Liver (tissue), 8 donors: ENCODE measurements at regions not wholly inside any gene's neighbourhood (a gene's known extent, or its start where the extent isn't known, plus 50 kb on each side); places are given as distances from the start of the nearest gene placed in this dataset.

Source experiments
- DNase-seq: peaks from one replicate; pipeline ENCODE4 v3.0.0-alpha.2; 2017; ENCODE audit warnings: low spot score
- H3K27ac ChIP-seq, 2 donors: one replicate each; pipeline ENCODE4 v1.7.0; 2013; ENCODE audit warnings: inconsistent platforms in 2 of 2, low read length in 2 of 2, control low read depth in 1 of 2, low read depth in 1 of 2, mild to moderate bottlenecking in 1 of 2
- H3K27me3 ChIP-seq, 4 donors: one replicate each; pipeline versions ENCODE4 v1.6.1 to v1.7.0; 2013; ENCODE audit warnings: low read length in 3 of 4, inconsistent platforms in 1 of 4, mild to moderate bottlenecking in 1 of 4, moderate library complexity in 1 of 4; ENCODE audit not compliant: control insufficient read depth in 4 of 4, insufficient read depth in 4 of 4
- H3K36me3 ChIP-seq, 4 donors: one replicate each; pipeline versions ENCODE4 v1.6.1 to v1.7.0; 2013; ENCODE audit warnings: low read length in 3 of 4, mild to moderate bottlenecking in 3 of 4, low read depth in 1 of 4, moderate library complexity in 1 of 4; ENCODE audit not compliant: control insufficient read depth in 4 of 4, insufficient read depth in 3 of 4
- H3K4me1 ChIP-seq, 4 donors: one replicate each; pipeline versions ENCODE4 v1.6.1 to v1.7.0; 2013; ENCODE audit warnings: low read length in 3 of 4, mild to moderate bottlenecking in 3 of 4, moderate library complexity in 1 of 4; ENCODE audit not compliant: control insufficient read depth in 4 of 4, insufficient read depth in 4 of 4
- H3K4me3 ChIP-seq, 3 donors: one replicate each; pipeline versions ENCODE4 v1.6.1 to v1.7.0; 2013; ENCODE audit warnings: low read length in 3 of 3, control low read depth in 1 of 3, low read depth in 1 of 3, mild to moderate bottlenecking in 1 of 3
- H3K9ac ChIP-seq, 2 donors: one replicate each; pipeline ENCODE4 v1.7.0; 2013; ENCODE audit warnings: low read length in 2 of 2, mild to moderate bottlenecking in 2 of 2, moderate library complexity in 2 of 2, control low read depth in 1 of 2, low read depth in 1 of 2
- H3K9me3 ChIP-seq, 4 donors: one replicate each; pipeline versions ENCODE4 v1.6.1 to v1.7.0; 2013; ENCODE audit warnings: low read length in 3 of 4; ENCODE audit not compliant: control insufficient read depth in 4 of 4
- ATF3 ChIP-seq: IDR thresholded peaks from 2 replicates; pipeline ENCODE4 v1.6.1; 2016; ENCODE audit warnings: antibody characterized with exemption
- CTCF ChIP-seq: fragments of 150-350 bp; IDR thresholded peaks from 2 replicates; pipeline ENCODE4 v1.5.1; 2017; ENCODE audit warnings: improper control_type of control experiment, low read depth, low read length; ENCODE audit not compliant: missing input control
- EGR1 ChIP-seq, 2 donors: IDR thresholded peaks; 2 replicates each; pipeline ENCODE4 v1.6.1; 2016 to 2018; ENCODE audit warnings: antibody characterized with exemption in 2 of 2, low read depth in 2 of 2
- FOXA1 ChIP-seq: IDR thresholded peaks from 2 replicates; pipeline ENCODE4 v1.6.1; 2016; ENCODE audit warnings: antibody characterized with exemption
- FOXA2 ChIP-seq: IDR thresholded peaks from 2 replicates; pipeline ENCODE4 v1.6.1; 2016; ENCODE audit warnings: antibody characterized with exemption
- GABPA ChIP-seq, 2 donors: IDR thresholded peaks in 1 of 2; conservative IDR thresholded peaks in 1 of 2; 2 replicates each; pipeline ENCODE4 v1.6.1; 2016; ENCODE audit warnings: antibody characterized with exemption in 2 of 2, mild to moderate bottlenecking in 1 of 2, moderate library complexity in 1 of 2
- HNF4A ChIP-seq, 2 donors: conservative IDR thresholded peaks; 2 replicates each; pipeline ENCODE4 v1.6.1; 2016; ENCODE audit warnings: antibody characterized with exemption in 2 of 2, mild to moderate bottlenecking in 2 of 2
- HNF4G ChIP-seq: IDR thresholded peaks from 2 replicates; pipeline ENCODE4 v1.6.1; 2016; ENCODE audit warnings: antibody characterized with exemption
- JUND ChIP-seq, 2 donors: IDR thresholded peaks; 2 replicates each; pipeline ENCODE4 v1.6.1; 2016; ENCODE audit warnings: antibody characterized with exemption in 2 of 2
- NR2F2 ChIP-seq: IDR thresholded peaks from 2 replicates; pipeline ENCODE4 v1.6.1; 2016; ENCODE audit warnings: antibody characterized with exemption
- RAD21 ChIP-seq, 2 donors: IDR thresholded peaks; 2 replicates each; pipeline ENCODE4 v1.6.1; 2016; ENCODE audit warnings: antibody characterized with exemption in 2 of 2, mild to moderate bottlenecking in 2 of 2
- REST ChIP-seq: IDR thresholded peaks from 2 replicates; pipeline ENCODE4 v1.6.1; 2016; ENCODE audit warnings: antibody characterized with exemption, mild to moderate bottlenecking
- RXRA ChIP-seq, 2 donors: IDR thresholded peaks; 2 replicates each; pipeline ENCODE4 v1.6.1; 2017 to 2018; ENCODE audit warnings: antibody characterized with exemption in 2 of 2, mild to moderate bottlenecking in 1 of 2
- SP1 ChIP-seq: IDR thresholded peaks from 2 replicates; pipeline ENCODE4 v1.6.1; 2018; ENCODE audit warnings: antibody characterized with exemption, mild to moderate bottlenecking
- TAF1 ChIP-seq: conservative IDR thresholded peaks from 2 replicates; pipeline ENCODE4 v1.6.1; 2016; ENCODE audit warnings: antibody characterized with exemption, mild to moderate bottlenecking
- YY1 ChIP-seq: IDR thresholded peaks from 2 replicates; pipeline ENCODE4 v1.6.1; 2016; ENCODE audit warnings: antibody characterized with exemption, mild to moderate bottlenecking
- ZBTB33 ChIP-seq: IDR thresholded peaks from 2 replicates; pipeline ENCODE4 v1.6.1; 2016; ENCODE audit warnings: antibody characterized with exemption
- WGBS: extraction: QIAGEN DNeasy Blood & Tissue Kit; methylation state at CpG from one replicate; pipeline ENCODE4 v1.1.7; 2013; 5-methylcytosine and 5-hydroxymethylcytosine counted together
- donor health status: healthy.
- donor health status: healthy.
- donor health status: healthy.
- donor health status: healthy.
- donor health status: healthy.

- H3K4me3 ChIP-seq: no peak overlapping the region
- no peaks in the 10 kb centered on the region for H3K9me3 ChIP-seq
- TF ChIP-seq ATF3: no peak
- no peak for TF ChIP-seq GABPA (IDR thresholded peaks at IDR 0.05 in 1 of 2, conservative IDR thresholded peaks at IDR 0.05 in 1 of 2)
- TF ChIP-seq NR2F2: no peak
- no peak for TF ChIP-seq TAF1
- TF ChIP-seq SP1: no peak
- no peak for TF ChIP-seq RAD21 (IDR thresholded peaks at IDR 0.05)
- TF ChIP-seq FOXA2: no peak
- 86% methylated on average over 17 of the region's 17 CpGs for WGBS
- DNase-seq: no peak
- no peaks in the 10 kb centered on the region for H3K27me3 ChIP-seq
- H3K36me3 ChIP-seq: no peaks in the 10 kb centered on the region
- H3K4me1 ChIP-seq: no peaks in the 10 kb centered on the region
- no peak overlapping the region for H3K27ac ChIP-seq
- no peak overlapping the region for H3K9ac ChIP-seq
Measured at GRCh38 chr10:131406676-131407392, 95.3 kb upstream of the TCERG1L start.

- no peaks in the 10 kb centered on the region for H3K36me3 ChIP-seq
- H3K4me3 ChIP-seq: no peak overlapping the region
- no peaks in the 10 kb centered on the region for H3K27me3 ChIP-seq
- no peak overlapping the region for H3K27ac ChIP-seq
- no peak for DNase-seq
- no peak for TF ChIP-seq JUND (IDR thresholded peaks at IDR 0.05)
- TF ChIP-seq REST: no peak
- TF ChIP-seq RXRA (IDR thresholded peaks at IDR 0.05): no peak
- no peak for TF ChIP-seq ZBTB33
- TF ChIP-seq FOXA2: no peak
- 81% methylated on average over 5 of the region's 5 CpGs for WGBS
- H3K9ac ChIP-seq: no peak overlapping the region
- peaks cover 0 to 2% (median 0%) of the 10 kb centered on the region in 4 donors for H3K9me3 ChIP-seq
- no peaks in the 10 kb centered on the region for H3K4me1 ChIP-seq
Measured at GRCh38 chr10:131418681-131419080, 107.2 kb upstream of the TCERG1L start.

- H3K27ac ChIP-seq: no peak overlapping the region
- H3K4me3 ChIP-seq: no peak overlapping the region
- H3K9ac ChIP-seq: no peak overlapping the region
- WGBS: 89% methylated on average over 22 of the region's 22 CpGs
- H3K27me3 ChIP-seq: no peaks in the 10 kb centered on the region
- no peaks in the 10 kb centered on the region for H3K36me3 ChIP-seq
- H3K9me3 ChIP-seq: peaks cover 0 to 2% (median 0%) of the 10 kb centered on the region in 4 donors
- no peaks in the 10 kb centered on the region for H3K4me1 ChIP-seq
- DNase-seq: no peak
- no peak for TF ChIP-seq SP1
- TF ChIP-seq CTCF: no peak
- TF ChIP-seq NR2F2: no peak
- no peak for TF ChIP-seq ATF3
- TF ChIP-seq RAD21 (IDR thresholded peaks at IDR 0.05): no peak
- TF ChIP-seq GABPA (IDR thresholded peaks at IDR 0.05 in 1 of 2, conservative IDR thresholded peaks at IDR 0.05 in 1 of 2): no peak
- no peak for TF ChIP-seq HNF4G
- TF ChIP-seq HNF4A (conservative IDR thresholded peaks at IDR 0.05): no peak
- no peak for TF ChIP-seq YY1
- no peak for TF ChIP-seq ZBTB33
- no peak for TF ChIP-seq EGR1 (IDR thresholded peaks at IDR 0.05; ENCODE audit: low read depth in 2 of 2)
- TF ChIP-seq TAF1: no peak
- no peak for TF ChIP-seq RXRA (IDR thresholded peaks at IDR 0.05)
- TF ChIP-seq FOXA1: no peak
Measured at GRCh38 chr10:131419797-131420196, 108.3 kb upstream of the TCERG1L start.
